ENCODE measurements at regions not wholly inside any gene's neighbourhood (a gene's known extent, or its start where the extent isn't known, plus 50 kb on each side); places are given as distances from the start of the nearest gene placed in this dataset.

DNA sequence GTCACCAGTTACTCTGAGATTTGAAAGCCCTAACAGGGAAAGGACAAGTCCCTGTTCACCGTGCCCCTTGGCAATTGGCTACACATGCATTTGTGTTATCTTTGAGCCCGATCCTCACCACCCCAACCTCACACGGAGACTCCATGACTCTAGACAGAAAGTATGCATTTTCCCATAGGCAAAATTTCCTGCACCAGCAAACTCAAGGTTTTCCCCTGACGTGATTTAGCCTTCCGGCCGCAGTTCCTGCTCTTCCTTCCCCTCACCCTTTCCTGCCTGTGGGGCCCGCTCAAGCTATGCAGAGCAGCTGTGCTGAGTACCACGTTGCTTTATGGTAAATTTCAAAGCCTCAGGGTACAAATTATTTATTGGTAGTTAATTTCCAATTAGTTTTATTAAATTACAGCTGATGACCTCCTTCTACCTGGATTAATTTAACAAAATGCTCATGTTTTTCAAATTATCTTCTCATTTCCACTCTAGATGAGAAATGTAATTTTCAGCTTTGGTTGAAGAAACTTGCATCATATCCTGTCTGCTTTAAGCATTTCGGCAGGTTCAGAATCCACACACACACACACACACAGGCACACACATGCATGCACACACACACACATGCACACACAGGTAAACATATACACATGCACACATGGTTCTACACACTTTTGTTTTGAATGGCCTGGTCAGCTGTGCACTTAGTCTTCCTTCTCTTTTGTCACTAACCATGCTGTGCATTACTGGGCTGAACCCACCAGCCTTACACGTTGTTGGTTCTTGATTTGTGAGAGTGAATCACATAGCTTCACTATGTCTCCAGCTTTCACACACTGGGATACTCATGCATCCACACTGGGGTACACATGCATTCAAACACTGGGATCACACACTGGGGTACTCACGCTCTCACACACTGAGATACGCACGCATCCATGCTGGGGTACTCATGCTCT is 283.1 kb upstream of the PITRM1 start:
- TF ChIP-seq TAF1 (IDR thresholded peaks at IDR 0.05; ENCODE audit: borderline replicate concordance, low read depth, low read length) (no peak), POLR2AphosphoS5 (IDR thresholded peaks at IDR 0.05; ENCODE audit: low read depth, low read length) (no peak)

Data from SK-N-SH (cell line).